Endometrial microvascular endothelial cells (primary cell): ENCODE measurements at regions not wholly inside any gene's neighbourhood (a gene's known extent, or its start where the extent isn't known, plus 50 kb on each side); places are given as distances from the start of the nearest gene placed in this dataset.
"Not testable (repeated sequence)": the region's sequence is repeated elsewhere in the genome, so short reads cannot be mapped to it uniquely, and the experiment has no call there.

Experiments used
- in situ Hi-C: cut with HindIII; loops from 2 replicates; pipeline ENCODE4 v1.10.0; 2017; ENCODE audit warnings: low sequenced_read_pairs, low pct_unique_long_range_greater_than_20kb; ENCODE audit errors: inconsistent ontology term

DNA sequence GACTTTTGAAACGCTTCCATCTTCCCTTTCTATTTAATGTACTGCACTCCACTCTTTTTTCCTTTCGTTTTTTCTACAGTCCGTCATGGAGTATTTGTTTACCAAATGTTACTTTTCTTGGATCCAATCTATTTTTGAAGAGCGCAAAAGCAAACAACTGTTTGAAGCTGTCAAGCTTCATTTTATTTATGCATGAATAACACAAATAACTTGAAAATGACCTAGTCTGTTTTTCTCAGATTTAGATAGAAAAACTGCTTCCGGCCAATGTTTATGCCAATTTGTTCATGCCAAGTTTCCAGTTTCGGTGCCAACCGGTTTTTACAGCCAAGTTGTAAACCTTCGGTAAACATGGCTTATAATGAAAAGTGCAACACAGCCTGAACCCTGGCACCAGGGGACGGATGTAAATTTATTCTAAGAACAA, 150.9 kb upstream of the KLF6 start:
- in situ Hi-C loops = loop anchor here (25.0 kb wide), 1 partner anchor 101 kb away; no protein-coding TSS in a partner anchor

DNA sequence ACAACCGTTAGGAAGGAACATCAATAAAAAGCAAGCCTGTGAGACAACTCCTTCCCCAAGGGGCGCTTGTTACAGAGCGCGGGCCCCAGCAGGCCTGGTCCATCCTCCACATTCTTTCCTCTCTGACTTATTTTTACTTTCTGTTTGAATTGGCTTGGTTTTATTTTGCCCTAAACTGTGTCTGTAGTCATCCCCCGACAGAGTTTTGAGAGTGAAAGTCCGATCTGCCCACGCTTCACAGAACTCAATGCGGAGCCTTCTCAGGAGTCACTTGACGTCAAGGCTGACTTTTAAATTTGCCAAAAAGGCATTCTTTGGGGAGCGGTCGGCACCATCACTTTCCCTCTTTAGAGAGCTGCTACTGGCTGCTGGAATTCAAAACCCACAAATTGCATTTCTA, 150.1 kb upstream of the KLF6 start:
- in situ Hi-C loops = loop anchor here (25.0 kb wide), 1 partner anchor 102 kb away; no protein-coding TSS in a partner anchor

DNA sequence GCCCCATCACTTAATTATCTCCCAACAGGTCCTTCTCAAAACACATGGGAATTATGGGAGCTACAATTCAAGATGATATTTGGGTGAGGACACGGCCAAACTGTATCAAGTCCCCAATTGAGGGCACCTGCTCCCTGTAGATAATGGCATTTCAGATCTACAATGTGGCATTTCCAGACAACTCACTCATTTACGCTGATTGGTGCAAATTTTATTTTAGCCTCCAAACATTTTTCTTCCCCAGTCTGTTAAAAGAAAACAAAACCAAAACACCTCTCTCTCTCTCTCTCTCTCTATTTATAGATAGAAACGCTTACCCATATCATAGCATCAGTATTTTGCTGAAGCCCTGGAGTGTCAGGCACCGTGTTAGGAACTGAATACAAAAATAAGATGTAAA, 148.7 kb upstream of the KLF6 start:
- in situ Hi-C loops = loop anchor here (25.0 kb wide), 1 partner anchor 104 kb away; no protein-coding TSS in a partner anchor

DNA sequence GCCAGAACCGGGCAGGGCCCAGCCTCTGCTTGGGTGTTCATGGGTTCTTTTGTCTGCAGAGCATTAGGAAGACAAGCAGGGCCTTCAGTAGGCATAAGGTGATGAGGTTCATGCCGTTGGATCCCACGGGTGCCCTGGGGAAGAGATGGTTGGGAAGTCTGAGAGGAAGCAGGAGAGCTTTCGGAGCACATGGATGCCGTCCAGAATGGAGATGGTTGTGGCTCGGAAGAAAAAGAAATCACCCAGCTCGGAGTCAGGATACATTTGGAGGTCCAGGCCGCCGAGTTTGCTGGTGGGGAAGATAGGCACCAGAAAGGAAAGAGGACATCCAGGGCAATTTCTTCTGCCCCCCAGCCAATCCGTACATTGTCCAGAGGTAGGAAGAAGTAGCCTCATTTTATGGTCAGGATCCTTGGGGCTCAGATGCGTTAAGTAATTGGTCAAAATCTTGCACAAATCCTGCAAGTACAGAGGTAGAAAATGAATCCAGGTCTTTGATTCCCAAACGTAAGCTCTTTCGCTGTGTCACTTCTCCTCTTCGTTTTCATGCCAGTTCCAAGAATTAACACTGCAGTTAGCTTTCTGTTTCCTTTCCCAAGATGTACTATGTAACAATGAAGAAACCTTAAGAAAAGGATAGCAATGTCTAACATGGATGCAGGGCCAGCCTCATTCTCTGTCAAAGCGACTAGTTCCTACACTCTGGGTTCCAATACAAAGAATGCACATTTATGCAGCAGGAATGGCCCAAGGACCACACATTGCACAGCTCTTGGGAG, 147.8 kb upstream of the KLF6 start:
- in situ Hi-C loops = loop anchor here (25.0 kb wide), 1 partner anchor 105 kb away; no protein-coding TSS in a partner anchor

DNA sequence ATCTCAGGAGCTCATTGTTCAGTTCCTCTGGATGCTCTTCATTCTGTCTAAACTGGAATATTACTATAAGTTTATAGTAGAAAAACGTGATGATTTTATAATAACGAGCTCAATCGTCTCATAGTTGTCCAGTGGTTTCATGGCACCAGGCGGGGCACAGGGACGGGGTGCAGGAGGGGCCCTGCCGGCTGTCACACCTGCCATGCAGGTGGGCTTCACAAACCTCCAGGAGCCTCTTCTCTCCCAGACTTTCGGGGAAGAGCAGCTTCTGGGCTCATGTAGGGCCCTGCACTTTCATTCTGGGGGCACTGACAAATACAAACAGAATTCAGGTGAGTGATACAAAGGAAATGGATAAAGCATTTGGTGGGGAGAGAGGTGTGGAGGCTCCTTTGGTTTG, 146.9 kb upstream of the KLF6 start:
- in situ Hi-C loops = loop anchor here (25.0 kb wide), 1 partner anchor 105 kb away; no protein-coding TSS in a partner anchor

DNA sequence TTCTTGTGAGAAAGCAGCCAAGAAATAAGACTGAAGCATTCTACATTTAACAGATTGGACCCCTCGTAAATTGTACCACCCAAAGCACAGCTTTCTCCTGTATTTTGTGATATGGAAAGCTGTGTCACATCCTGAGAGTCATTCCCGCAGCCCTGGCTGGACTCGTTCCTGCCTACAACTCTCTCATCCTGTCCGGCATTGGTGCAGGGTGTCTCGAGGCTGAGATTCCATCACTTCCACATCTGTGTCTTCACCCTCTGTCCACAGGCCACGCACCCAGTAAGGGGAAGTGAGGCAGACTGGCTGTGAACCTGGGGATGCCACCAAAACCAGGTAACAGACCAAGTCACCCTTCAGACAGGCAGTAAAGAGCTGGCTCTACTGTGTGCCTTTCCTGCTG, 146.2 kb upstream of the KLF6 start:
- in situ Hi-C loops = loop anchor here (25.0 kb wide), 1 partner anchor 106 kb away; no protein-coding TSS in a partner anchor

DNA sequence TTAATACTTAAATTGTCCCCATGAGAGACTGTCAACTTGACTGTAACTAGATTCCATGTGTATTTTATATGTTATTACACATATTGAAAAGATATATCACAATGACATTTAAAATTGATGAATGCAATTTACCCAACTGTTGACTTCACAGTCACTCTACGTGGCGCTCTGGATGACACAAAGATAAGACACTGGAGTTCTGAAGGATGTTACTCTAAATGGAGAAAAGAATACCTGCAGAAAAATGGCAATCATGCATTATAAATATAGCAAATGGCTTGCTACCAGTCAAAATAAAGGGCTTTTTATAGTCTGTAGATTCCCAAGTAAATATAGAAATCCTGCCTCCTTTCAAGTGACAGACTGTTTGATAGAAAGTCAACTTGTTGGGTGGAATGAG, 143.6 kb upstream of the KLF6 start:
- in situ Hi-C loops = loop anchor here (25.0 kb wide), 1 partner anchor 109 kb away; no protein-coding TSS in a partner anchor

DNA sequence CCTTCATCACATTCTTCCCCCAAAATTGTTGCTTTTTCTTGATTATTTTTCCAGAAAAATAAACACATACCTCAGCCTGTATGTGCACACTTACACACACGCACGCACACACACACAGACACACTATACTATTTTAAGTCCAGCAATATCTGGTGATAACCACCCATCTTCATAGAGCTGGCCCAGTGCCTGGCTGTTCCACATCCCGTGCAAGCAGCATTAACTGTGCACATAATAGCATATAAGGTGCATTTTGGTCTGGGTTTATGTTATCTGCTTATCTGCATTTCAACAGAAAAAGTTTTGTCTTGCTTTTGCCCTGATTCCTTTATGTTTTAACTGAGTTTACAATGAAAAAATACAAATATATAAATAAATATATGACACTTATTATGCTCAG, 143.1 kb upstream of the KLF6 start:
- in situ Hi-C loops = loop anchor here (25.0 kb wide), 1 partner anchor 109 kb away; no protein-coding TSS in a partner anchor

DNA sequence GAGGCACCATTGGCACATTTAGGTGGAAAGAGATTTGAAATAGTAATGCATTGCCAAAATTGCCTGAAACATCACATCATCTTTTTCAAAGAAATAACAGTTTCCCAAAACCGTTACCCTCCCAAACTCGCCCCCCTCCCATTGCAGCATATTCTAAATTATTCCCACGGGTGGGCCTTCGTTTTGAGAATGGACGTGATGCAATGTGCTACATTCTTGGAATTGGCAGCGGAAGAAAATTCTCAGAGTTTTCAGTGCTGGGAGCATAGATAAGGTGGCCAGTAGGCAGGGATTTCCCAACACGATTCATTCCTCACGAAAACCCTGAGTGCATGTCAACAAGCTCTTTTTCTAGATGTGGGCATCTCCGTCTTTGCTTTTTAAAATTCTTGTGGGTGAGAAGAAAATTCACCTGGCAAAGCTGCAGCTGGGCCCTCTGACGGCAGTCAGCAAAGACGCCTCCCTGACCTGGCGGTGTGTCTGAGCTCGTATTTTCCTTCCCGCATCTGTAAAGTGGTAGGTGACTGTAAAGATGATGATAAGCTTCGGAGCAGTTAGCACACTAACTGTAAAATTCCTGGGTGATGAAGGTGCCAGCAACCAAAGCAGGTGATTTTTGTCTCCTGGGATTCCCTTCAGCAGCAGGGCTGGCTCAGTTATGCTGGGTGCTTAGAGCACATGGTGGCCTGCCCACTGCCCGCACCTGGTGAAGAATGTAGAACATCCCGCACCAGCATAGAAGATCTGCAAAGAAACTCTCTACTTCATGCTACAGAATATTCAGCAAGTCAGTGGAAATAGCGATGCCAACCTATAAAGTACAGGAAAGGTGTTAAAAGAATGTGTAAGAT, 141.9 kb upstream of the KLF6 start:
- in situ Hi-C loops = loop anchor here (25.0 kb wide), 1 partner anchor 110 kb away; no protein-coding TSS in a partner anchor

DNA sequence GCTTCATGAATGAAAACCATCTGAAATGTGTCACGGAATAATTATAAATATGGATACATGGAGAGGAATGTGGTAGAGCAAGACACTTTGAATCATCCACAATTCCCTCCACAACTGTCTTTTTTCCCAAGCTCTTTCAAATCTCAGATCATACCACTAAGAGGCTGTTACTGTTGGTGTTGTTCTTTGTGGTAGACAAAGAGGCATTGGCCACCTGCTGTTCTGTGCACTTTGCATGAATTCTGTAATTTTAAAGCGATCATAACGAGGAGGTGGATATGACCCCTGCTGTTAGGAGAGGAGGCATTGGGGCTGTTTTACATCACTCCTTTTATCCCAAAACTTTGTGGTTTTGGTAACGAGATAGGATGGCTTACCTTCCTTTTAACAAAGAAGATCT, 141.2 kb upstream of the KLF6 start:
- in situ Hi-C loops = loop anchor here (25.0 kb wide), 1 partner anchor 111 kb away; no protein-coding TSS in a partner anchor

DNA sequence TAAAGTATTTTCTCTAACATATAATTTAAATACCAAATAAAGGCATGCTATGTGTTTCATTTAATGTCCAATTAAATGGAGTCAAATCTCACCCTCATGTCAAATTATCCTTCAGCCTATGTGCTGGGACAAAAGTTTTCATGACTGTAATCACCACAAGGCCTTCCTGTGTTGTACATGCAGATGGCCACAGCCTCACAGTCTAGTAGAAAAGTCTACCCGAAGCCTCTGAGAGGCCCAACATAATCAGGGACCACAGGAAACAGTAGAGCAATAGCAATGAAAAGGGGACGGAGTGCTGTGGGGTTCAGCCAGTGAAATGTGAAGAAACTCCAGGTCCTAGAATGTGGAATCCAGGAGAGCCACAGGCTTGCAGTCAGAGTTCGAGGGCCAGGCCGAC, 140.2 kb upstream of the KLF6 start:
- in situ Hi-C loops = loop anchor here (25.0 kb wide), 1 partner anchor 112 kb away; no protein-coding TSS in a partner anchor

DNA sequence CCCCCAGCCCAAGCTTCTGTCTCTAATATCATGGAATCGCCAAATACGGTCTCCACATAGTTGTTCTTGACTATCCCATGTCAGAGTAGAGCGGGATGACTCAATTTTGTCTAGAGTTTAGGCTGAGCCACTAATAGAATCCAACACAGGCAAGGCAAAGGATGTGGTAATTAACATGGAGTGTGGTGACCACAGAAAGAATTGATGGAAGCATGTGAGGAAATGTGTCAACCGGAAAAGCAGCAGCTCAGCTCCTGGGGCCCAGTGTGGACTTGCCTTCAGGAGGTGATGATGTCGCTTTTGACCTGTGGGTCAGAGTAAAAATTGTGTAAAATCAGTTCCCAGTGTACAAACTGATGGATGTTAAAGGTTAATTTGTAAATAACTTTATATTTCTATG, 139.3 kb upstream of the KLF6 start:
- in situ Hi-C loops = no loop called here

DNA sequence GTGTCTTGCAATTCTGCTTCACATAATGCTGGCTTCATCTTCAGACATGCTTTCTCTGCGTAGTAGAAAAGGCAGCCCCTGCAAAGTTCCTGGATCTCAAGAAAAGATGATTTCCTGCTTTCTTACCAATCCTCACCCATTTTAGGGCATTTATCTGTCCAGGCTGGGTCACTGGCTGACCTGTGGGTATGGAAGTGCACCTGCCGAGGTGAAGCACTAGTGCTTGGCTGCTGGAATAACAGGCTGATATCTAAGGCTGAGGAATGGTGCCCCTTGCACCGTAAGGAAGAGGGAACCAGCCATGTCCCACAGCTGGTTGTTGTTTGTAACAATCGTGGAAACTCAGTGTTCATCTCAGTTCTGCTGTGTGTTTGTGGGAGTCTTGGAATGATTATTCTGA, 138.0 kb upstream of the KLF6 start:
- in situ Hi-C loops = no loop called here

DNA sequence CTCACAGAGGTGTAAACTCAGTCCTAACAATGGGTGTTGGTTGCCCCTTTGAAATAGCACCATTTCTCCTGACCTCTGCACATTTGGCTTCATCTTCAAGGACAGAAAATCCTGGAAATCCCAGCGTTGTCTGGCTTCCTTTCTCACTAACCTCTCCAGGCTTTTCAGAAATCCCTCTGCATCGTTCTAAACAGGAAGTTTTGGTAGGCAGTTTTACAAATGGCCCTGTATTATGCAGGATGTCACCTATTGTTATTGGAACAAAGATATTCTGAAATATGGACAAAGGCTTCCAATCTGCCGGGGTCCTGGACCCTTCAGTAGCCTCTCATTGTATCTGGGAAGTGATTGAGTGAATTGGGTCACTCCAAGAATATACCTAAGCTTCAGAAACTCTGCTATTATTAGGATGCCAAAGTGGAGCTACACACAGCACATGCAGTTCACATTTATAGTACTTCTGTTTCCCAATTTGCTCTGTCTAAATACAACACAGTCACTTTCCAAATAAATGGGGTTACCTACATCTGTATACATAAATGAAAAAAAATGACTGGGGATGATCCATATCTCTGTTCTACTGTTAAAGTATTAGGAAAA, 134.8 kb upstream of the KLF6 start:
- in situ Hi-C loops = no loop called here

DNA sequence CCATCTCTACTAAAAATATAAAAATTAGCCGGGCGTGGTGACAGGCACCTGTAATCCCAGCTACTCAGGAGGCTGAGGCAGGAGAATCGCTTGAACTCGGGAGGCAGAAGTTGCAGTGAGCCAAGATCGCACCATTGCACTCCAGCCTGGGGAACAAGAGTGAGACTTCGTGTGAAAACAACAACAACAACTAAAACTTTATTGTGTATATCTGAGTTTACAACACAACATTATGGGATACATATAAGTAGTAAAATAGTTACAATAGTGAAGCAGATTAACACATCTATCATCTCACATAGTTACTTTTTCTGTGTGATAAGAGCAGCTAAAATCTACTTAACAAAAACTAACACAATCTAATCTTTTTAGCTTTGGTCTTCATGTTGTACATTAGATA, 132.4 kb upstream of the KLF6 start:
- in situ Hi-C loops = not testable (repeated sequence)

DNA sequence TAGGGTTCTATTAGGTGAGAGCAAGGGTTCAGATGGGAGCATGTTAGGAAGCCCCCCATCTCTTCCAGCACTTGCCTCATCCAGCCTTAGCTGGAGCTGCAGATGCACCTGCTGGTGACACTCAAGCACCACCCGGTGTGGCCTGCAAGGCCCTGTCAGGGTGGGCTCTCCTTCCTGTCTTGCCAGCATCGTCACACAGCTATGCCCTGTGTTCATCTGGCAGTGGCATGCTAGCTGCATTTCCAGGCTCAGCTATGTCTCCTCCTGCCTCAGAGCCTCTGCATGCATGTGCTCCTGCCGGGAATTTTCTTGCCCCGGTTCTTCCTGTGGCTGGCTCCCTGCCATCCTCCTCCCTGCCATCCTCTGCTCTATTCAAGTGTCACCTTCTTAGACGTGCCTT, 129.7 kb upstream of the KLF6 start:
- in situ Hi-C loops = no loop called here

DNA sequence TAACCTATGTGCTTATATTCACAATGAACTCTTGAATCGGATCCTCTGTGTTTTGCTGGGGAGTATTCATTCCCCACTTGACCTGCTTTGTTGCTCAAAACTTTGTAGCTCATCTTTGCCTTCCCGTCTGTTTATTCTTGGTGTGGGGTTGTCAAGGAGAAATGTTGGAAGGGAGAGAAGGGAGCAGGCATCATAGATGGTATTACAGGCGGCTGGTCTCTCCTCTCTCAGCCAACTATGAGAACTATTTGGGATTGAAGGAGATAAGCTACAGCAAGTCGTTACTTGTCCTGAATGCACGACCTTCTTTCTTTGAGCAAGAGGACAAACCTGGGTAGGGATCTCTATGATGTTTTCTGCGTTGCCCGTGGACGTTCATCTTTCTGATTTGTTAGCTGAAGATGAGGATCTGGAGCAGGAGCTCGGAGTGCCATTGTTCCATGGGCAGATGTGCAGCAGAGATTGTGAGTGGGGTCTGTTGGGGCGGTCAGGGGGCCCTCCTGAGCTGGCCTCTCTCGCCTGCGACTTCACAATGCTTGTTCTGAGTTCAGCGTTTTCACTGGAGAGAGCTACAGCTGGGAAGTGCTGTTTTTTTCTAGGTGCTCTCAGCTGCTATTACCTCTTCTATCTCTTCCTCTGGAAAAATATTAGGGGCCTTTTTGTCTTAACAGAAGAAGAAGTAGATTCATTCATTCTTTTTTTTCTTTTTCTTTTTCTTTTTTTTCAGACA, 126.9 kb upstream of the KLF6 start:
- in situ Hi-C loops = no loop called here

DNA sequence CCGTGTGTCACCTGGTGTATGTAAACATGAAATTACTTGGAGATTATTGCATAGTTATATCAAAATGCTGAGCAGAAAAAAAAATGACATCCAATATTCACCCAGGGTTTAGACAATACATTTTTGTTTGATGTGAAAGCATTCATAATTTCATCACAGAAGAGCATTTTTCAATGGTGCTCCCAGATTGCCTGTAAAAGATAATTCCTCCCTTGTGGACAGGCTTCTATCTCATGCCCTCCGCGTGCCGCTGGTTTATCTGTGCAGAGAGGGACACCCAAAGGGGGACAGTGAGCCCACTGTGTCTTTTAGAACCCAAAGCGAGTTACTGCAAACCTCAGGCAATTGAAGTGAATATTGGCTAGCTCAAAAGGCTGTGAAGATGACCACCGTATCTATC, 126.2 kb upstream of the KLF6 start:
- in situ Hi-C loops = no loop called here
